Liver (tissue), 8 donors: ENCODE measurements at regions not wholly inside any gene's neighbourhood (a gene's known extent, or its start where the extent isn't known, plus 50 kb on each side); places are given as distances from the start of the nearest gene placed in this dataset.

Source experiments
- DNase-seq: peaks from one replicate; pipeline ENCODE4 v3.0.0-alpha.2; 2017; ENCODE audit warnings: low spot score
- H3K27ac ChIP-seq, 2 donors: one replicate each; pipeline ENCODE4 v1.7.0; 2013; ENCODE audit warnings: inconsistent platforms in 2 of 2, low read length in 2 of 2, control low read depth in 1 of 2, low read depth in 1 of 2, mild to moderate bottlenecking in 1 of 2
- H3K27me3 ChIP-seq, 4 donors: one replicate each; pipeline versions ENCODE4 v1.6.1 to v1.7.0; 2013; ENCODE audit warnings: low read length in 3 of 4, inconsistent platforms in 1 of 4, mild to moderate bottlenecking in 1 of 4, moderate library complexity in 1 of 4; ENCODE audit not compliant: control insufficient read depth in 4 of 4, insufficient read depth in 4 of 4
- H3K36me3 ChIP-seq, 4 donors: one replicate each; pipeline versions ENCODE4 v1.6.1 to v1.7.0; 2013; ENCODE audit warnings: low read length in 3 of 4, mild to moderate bottlenecking in 3 of 4, low read depth in 1 of 4, moderate library complexity in 1 of 4; ENCODE audit not compliant: control insufficient read depth in 4 of 4, insufficient read depth in 3 of 4
- H3K4me1 ChIP-seq, 4 donors: one replicate each; pipeline versions ENCODE4 v1.6.1 to v1.7.0; 2013; ENCODE audit warnings: low read length in 3 of 4, mild to moderate bottlenecking in 3 of 4, moderate library complexity in 1 of 4; ENCODE audit not compliant: control insufficient read depth in 4 of 4, insufficient read depth in 4 of 4
- H3K4me3 ChIP-seq, 3 donors: one replicate each; pipeline versions ENCODE4 v1.6.1 to v1.7.0; 2013; ENCODE audit warnings: low read length in 3 of 3, control low read depth in 1 of 3, low read depth in 1 of 3, mild to moderate bottlenecking in 1 of 3
- H3K9ac ChIP-seq, 2 donors: one replicate each; pipeline ENCODE4 v1.7.0; 2013; ENCODE audit warnings: low read length in 2 of 2, mild to moderate bottlenecking in 2 of 2, moderate library complexity in 2 of 2, control low read depth in 1 of 2, low read depth in 1 of 2
- H3K9me3 ChIP-seq, 4 donors: one replicate each; pipeline versions ENCODE4 v1.6.1 to v1.7.0; 2013; ENCODE audit warnings: low read length in 3 of 4; ENCODE audit not compliant: control insufficient read depth in 4 of 4
- EGR1 ChIP-seq, 2 donors: IDR thresholded peaks; 2 replicates each; pipeline ENCODE4 v1.6.1; 2016 to 2018; ENCODE audit warnings: antibody characterized with exemption in 2 of 2, low read depth in 2 of 2
- FOXA1 ChIP-seq: IDR thresholded peaks from 2 replicates; pipeline ENCODE4 v1.6.1; 2016; ENCODE audit warnings: antibody characterized with exemption
- FOXA2 ChIP-seq: IDR thresholded peaks from 2 replicates; pipeline ENCODE4 v1.6.1; 2016; ENCODE audit warnings: antibody characterized with exemption
- GABPA ChIP-seq, 2 donors: IDR thresholded peaks in 1 of 2; conservative IDR thresholded peaks in 1 of 2; 2 replicates each; pipeline ENCODE4 v1.6.1; 2016; ENCODE audit warnings: antibody characterized with exemption in 2 of 2, mild to moderate bottlenecking in 1 of 2, moderate library complexity in 1 of 2
- HNF4G ChIP-seq: IDR thresholded peaks from 2 replicates; pipeline ENCODE4 v1.6.1; 2016; ENCODE audit warnings: antibody characterized with exemption
- JUND ChIP-seq, 2 donors: IDR thresholded peaks; 2 replicates each; pipeline ENCODE4 v1.6.1; 2016; ENCODE audit warnings: antibody characterized with exemption in 2 of 2
- NR2F2 ChIP-seq: IDR thresholded peaks from 2 replicates; pipeline ENCODE4 v1.6.1; 2016; ENCODE audit warnings: antibody characterized with exemption
- RAD21 ChIP-seq, 2 donors: IDR thresholded peaks; 2 replicates each; pipeline ENCODE4 v1.6.1; 2016; ENCODE audit warnings: antibody characterized with exemption in 2 of 2, mild to moderate bottlenecking in 2 of 2
- RXRA ChIP-seq, 2 donors: IDR thresholded peaks; 2 replicates each; pipeline ENCODE4 v1.6.1; 2017 to 2018; ENCODE audit warnings: antibody characterized with exemption in 2 of 2, mild to moderate bottlenecking in 1 of 2
- SP1 ChIP-seq: IDR thresholded peaks from 2 replicates; pipeline ENCODE4 v1.6.1; 2018; ENCODE audit warnings: antibody characterized with exemption, mild to moderate bottlenecking
- TAF1 ChIP-seq: conservative IDR thresholded peaks from 2 replicates; pipeline ENCODE4 v1.6.1; 2016; ENCODE audit warnings: antibody characterized with exemption, mild to moderate bottlenecking
- YY1 ChIP-seq: IDR thresholded peaks from 2 replicates; pipeline ENCODE4 v1.6.1; 2016; ENCODE audit warnings: antibody characterized with exemption, mild to moderate bottlenecking
- WGBS: extraction: QIAGEN DNeasy Blood & Tissue Kit; methylation state at CpG from one replicate; pipeline ENCODE4 v1.1.7; 2013; 5-methylcytosine and 5-hydroxymethylcytosine counted together
- TF ChIP-seq, protein P1 (sequence below): fragments of 150-350 bp; IDR thresholded peaks from 2 replicates; pipeline ENCODE4 v1.5.1; 2017; ENCODE audit warnings: improper control_type of control experiment, low read depth, low read length; ENCODE audit not compliant: missing input control
- TF ChIP-seq, protein P2 (sequence below): IDR thresholded peaks from 2 replicates; pipeline ENCODE4 v1.6.1; 2016; ENCODE audit warnings: antibody characterized with exemption
- TF ChIP-seq, protein P3 (sequence below): IDR thresholded peaks from 2 replicates; pipeline ENCODE4 v1.6.1; 2016; ENCODE audit warnings: antibody characterized with exemption
- TF ChIP-seq, protein P4 (sequence below): IDR thresholded peaks from 2 replicates; pipeline ENCODE4 v1.6.1; 2016; ENCODE audit warnings: antibody characterized with exemption, mild to moderate bottlenecking
- TF ChIP-seq, protein P5 (sequence below): IDR thresholded peaks from 2 replicates; pipeline ENCODE4 v1.6.1; 2016; ENCODE audit warnings: antibody characterized with exemption
- donor health status: healthy.
- donor health status: healthy.
- donor health status: healthy.
- donor health status: healthy.
- donor health status: healthy.

DNA sequence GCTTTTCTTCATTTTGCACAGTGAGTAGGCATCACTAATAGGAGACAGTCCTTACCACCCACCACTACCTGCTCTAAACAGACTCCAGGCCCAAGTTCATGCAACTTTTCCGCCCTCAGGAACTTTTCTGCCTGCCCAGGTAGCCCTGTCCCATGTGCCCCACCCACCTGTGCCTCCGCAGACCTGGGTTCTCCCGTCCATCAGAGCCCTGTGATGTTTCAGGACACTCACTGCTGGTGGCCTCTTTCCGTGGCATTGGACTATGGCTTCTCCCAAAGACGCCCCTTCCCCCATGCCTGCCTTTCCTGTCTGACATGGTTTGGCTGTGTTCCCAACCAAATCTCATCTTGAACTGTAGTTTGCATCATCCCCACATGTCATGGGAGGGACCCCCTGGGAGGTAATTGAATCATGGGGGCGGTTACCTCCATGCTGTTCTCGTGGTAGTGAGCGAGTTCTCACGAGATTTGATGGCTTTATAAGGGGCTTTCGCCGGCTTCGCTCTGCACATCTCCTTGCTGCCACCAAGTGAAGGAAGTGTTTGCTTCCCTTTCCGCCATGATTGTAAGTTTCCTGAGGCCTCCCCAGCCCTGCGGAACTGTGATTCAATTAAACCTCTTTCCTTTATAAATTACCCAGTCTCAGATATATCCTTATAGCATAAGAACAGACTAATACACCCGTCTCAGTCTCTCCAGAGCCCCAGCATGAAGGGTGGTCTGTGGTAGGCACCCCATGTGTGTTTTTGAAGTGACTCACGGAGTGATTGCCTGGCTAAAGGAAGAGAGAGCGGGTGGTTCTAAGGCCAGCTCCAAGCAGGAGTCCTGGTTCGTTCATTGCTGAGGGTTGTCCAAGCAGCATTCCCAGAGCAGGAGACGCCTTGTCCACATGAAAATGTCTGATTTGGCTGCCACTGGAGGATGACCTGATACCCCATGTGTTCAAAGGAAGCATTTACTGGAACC, 86.0 kb upstream of the ZBTB40 start:
- H3K27ac ChIP-seq, result no peak overlapping the region
- H3K36me3 ChIP-seq, result no peaks in the 10 kb centered on the region
- TF ChIP-seq GABPA (IDR thresholded peaks at IDR 0.05 in 1 of 2, conservative IDR thresholded peaks at IDR 0.05 in 1 of 2) (no peak), EGR1 (IDR thresholded peaks at IDR 0.05; ENCODE audit: low read depth in 2 of 2) (no peak), YY1 (no peak)
- TF ChIP-seq, protein P1, sequence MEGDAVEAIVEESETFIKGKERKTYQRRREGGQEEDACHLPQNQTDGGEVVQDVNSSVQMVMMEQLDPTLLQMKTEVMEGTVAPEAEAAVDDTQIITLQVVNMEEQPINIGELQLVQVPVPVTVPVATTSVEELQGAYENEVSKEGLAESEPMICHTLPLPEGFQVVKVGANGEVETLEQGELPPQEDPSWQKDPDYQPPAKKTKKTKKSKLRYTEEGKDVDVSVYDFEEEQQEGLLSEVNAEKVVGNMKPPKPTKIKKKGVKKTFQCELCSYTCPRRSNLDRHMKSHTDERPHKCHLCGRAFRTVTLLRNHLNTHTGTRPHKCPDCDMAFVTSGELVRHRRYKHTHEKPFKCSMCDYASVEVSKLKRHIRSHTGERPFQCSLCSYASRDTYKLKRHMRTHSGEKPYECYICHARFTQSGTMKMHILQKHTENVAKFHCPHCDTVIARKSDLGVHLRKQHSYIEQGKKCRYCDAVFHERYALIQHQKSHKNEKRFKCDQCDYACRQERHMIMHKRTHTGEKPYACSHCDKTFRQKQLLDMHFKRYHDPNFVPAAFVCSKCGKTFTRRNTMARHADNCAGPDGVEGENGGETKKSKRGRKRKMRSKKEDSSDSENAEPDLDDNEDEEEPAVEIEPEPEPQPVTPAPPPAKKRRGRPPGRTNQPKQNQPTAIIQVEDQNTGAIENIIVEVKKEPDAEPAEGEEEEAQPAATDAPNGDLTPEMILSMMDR, result no peak
- TF ChIP-seq, protein P2, sequence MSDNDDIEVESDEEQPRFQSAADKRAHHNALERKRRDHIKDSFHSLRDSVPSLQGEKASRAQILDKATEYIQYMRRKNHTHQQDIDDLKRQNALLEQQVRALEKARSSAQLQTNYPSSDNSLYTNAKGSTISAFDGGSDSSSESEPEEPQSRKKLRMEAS, result no peak
- TF ChIP-seq, protein P3, sequence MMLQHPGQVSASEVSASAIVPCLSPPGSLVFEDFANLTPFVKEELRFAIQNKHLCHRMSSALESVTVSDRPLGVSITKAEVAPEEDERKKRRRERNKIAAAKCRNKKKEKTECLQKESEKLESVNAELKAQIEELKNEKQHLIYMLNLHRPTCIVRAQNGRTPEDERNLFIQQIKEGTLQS, result no peak
- no peak for DNase-seq
- WGBS, result 89% methylated on average over 19 of the region's 19 CpGs
- no peak overlapping the region for H3K9ac ChIP-seq
- peaks cover 0 to 3% (median 0%) of the 10 kb centered on the region in 4 donors for H3K27me3 ChIP-seq
- H3K4me3 ChIP-seq, result no peak overlapping the region
- H3K4me1 ChIP-seq, result no peaks in the 10 kb centered on the region
- H3K9me3 ChIP-seq, result no peaks in the 10 kb centered on the region

DNA sequence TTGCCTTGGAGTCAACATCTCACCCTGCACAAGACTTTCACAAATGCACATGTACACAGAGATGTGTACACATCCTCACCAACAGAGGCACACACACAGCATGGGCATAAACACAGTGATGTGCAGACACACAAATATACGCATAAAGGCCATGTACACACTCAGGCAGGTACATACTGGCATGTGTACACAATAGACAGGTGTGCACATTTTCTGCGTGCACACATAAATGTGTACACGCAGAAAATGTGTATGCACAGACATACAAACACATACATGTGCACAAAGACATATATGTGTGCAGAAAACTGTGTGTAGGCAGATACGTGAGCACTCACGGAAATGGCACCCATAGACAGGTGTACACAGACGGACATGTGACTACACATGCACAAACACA, 85.3 kb upstream of the ZBTB40 start:
- Histone ChIP-seq H3K4me3 (no peak overlapping the region), H3K9me3 (no peaks in the 10 kb centered on the region), H3K27ac (no peak overlapping the region), H3K36me3 (no peaks in the 10 kb centered on the region), H3K9ac (no peak overlapping the region), H3K4me1 (no peaks in the 10 kb centered on the region), H3K27me3 (peaks cover 0 to 3% (median 0%) of the 10 kb centered on the region in 4 donors)
- WGBS, result 89% methylated on average over 6 of the region's 6 CpGs
- TF ChIP-seq YY1 (no peak), SP1 (no peak), RAD21 (IDR thresholded peaks at IDR 0.05) (no peak), NR2F2 (no peak), EGR1 (IDR thresholded peaks at IDR 0.05; ENCODE audit: low read depth in 2 of 2) (no peak), TAF1 (no peak), FOXA2 (no peak), FOXA1 (no peak), HNF4G (no peak), JUND (IDR thresholded peaks at IDR 0.05) (no peak), RXRA (IDR thresholded peaks at IDR 0.05) (no peak)
- TF ChIP-seq, protein P4, sequence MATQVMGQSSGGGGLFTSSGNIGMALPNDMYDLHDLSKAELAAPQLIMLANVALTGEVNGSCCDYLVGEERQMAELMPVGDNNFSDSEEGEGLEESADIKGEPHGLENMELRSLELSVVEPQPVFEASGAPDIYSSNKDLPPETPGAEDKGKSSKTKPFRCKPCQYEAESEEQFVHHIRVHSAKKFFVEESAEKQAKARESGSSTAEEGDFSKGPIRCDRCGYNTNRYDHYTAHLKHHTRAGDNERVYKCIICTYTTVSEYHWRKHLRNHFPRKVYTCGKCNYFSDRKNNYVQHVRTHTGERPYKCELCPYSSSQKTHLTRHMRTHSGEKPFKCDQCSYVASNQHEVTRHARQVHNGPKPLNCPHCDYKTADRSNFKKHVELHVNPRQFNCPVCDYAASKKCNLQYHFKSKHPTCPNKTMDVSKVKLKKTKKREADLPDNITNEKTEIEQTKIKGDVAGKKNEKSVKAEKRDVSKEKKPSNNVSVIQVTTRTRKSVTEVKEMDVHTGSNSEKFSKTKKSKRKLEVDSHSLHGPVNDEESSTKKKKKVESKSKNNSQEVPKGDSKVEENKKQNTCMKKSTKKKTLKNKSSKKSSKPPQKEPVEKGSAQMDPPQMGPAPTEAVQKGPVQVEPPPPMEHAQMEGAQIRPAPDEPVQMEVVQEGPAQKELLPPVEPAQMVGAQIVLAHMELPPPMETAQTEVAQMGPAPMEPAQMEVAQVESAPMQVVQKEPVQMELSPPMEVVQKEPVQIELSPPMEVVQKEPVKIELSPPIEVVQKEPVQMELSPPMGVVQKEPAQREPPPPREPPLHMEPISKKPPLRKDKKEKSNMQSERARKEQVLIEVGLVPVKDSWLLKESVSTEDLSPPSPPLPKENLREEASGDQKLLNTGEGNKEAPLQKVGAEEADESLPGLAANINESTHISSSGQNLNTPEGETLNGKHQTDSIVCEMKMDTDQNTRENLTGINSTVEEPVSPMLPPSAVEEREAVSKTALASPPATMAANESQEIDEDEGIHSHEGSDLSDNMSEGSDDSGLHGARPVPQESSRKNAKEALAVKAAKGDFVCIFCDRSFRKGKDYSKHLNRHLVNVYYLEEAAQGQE, result no peak
- TF ChIP-seq, protein P2, result no peak
- TF ChIP-seq, protein P5, sequence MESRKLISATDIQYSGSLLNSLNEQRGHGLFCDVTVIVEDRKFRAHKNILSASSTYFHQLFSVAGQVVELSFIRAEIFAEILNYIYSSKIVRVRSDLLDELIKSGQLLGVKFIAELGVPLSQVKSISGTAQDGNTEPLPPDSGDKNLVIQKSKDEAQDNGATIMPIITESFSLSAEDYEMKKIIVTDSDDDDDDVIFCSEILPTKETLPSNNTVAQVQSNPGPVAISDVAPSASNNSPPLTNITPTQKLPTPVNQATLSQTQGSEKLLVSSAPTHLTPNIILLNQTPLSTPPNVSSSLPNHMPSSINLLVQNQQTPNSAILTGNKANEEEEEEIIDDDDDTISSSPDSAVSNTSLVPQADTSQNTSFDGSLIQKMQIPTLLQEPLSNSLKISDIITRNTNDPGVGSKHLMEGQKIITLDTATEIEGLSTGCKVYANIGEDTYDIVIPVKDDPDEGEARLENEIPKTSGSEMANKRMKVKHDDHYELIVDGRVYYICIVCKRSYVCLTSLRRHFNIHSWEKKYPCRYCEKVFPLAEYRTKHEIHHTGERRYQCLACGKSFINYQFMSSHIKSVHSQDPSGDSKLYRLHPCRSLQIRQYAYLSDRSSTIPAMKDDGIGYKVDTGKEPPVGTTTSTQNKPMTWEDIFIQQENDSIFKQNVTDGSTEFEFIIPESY, result no peak
- TF ChIP-seq, protein P1, result no peak
- TF ChIP-seq, protein P3, result no peak
- DNase-seq, result no peak
